Esophagus squamous epithelium (tissue), 5 donors: ENCODE measurements at regions not wholly inside any gene's neighbourhood (a gene's known extent, or its start where the extent isn't known, plus 50 kb on each side); places are given as distances from the start of the nearest gene placed in this dataset.

Experiments used
- DNase-seq: peaks from one replicate; lab custom pipeline; 2025; lab: John Stamatoyannopoulos, UW
- H3K27ac ChIP-seq, 4 donors: fragments of 200-600 bp; sonication (generic); one replicate each; pipeline ENCODE4 v1.5.1; 2016 to 2019; ENCODE audit warnings: mild to moderate bottlenecking in 1 of 4
- H3K27me3 ChIP-seq, 4 donors: fragments of 200-600 bp; sonication (generic); 1 replicate in 3 of 4; 2 replicates in 1 of 4; pipeline versions ENCODE4 v1.5.1 to v1.6.0; 2017 to 2021; ENCODE audit warnings: antibody characterized with exemption in 1 of 4
- H3K36me3 ChIP-seq, 3 donors: fragments of 200-600 bp; sonication (generic); one replicate each; pipeline ENCODE4 v1.5.1; 2016 to 2019
- H3K4me1 ChIP-seq, 3 donors: fragments of 200-600 bp; sonication (generic); one replicate each; pipeline ENCODE4 v1.5.1; 2017 to 2019
- H3K4me3 ChIP-seq, 4 donors: fragments of 200-600 bp; sonication (generic); 1 replicate in 3 of 4; 2 replicates in 1 of 4; pipeline ENCODE4 v1.5.1; 2016 to 2019; ENCODE audit warnings: mild to moderate bottlenecking in 2 of 4, moderate library complexity in 1 of 4
- H3K9me3 ChIP-seq, 3 donors: fragments of 200-600 bp; sonication (generic); one replicate each; pipeline ENCODE4 v1.5.1; 2016 to 2019
- POLR2A ChIP-seq, 4 donors: fragments of 450-650 bp; IDR thresholded peaks; one replicate each; pipeline ENCODE4 v1.6.1; 2017; ENCODE audit warnings: antibody characterized with exemption in 4 of 4, mild to moderate bottlenecking in 4 of 4, moderate library complexity in 3 of 4
- WGBS, 2 donors: methylation state at CpG; one replicate each; pipeline ENCODE4 v1.1.5; 2018; 5-methylcytosine and 5-hydroxymethylcytosine counted together
- intact Hi-C: fragments of 100-400 bp; cut with DNase I; formaldehyde crosslinking; loops from one replicate; pipeline ENCODE4 v1.15.0; 2022
- TF ChIP-seq, protein P1 (sequence below), 6 experiments: fragments of 450-650 bp in 4 of 6; fragments of 200-600 bp in 2 of 6; sonication (generic) in 2 of 6; IDR thresholded peaks; one replicate each; pipeline ENCODE4 v1.5.1; 2016 to 2019; ENCODE audit warnings: antibody characterized with exemption in 6 of 6, mild to moderate bottlenecking in 4 of 6, moderate library complexity in 4 of 6
- donor health status: DM: yes; HTN: yes; CAD: no.

DNA sequence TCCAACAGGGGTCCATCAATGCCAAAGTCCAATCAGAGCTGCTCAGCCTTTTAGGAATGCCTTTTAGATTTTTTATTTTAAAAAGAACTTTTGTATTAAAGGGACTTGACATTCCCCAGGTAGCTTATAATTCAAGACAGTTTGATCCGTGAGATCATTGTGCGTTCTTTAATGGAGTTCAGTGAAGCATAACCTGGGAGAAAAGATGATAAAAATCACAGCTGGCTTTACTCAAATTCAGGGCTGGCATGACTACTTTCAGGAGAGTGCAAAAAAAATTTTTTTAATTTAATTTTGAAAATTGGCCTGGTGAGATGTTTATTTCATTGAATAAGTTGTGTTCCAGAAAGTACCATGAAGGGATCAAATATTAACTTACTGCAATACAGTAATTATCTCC lies 118.2 kb downstream of the VCX2 start:
- H3K36me3 ChIP-seq: no peaks in the 10 kb centered on the region
- no peaks in the 10 kb centered on the region for H3K27me3 ChIP-seq
- no peak for DNase-seq
- WGBS, 2 donors: 38 to 71% methylated on average over 1 to 2 of the region's 2 CpGs
- no peak for TF ChIP-seq POLR2A (IDR thresholded peaks at IDR 0.05)
- TF ChIP-seq, protein P1, sequence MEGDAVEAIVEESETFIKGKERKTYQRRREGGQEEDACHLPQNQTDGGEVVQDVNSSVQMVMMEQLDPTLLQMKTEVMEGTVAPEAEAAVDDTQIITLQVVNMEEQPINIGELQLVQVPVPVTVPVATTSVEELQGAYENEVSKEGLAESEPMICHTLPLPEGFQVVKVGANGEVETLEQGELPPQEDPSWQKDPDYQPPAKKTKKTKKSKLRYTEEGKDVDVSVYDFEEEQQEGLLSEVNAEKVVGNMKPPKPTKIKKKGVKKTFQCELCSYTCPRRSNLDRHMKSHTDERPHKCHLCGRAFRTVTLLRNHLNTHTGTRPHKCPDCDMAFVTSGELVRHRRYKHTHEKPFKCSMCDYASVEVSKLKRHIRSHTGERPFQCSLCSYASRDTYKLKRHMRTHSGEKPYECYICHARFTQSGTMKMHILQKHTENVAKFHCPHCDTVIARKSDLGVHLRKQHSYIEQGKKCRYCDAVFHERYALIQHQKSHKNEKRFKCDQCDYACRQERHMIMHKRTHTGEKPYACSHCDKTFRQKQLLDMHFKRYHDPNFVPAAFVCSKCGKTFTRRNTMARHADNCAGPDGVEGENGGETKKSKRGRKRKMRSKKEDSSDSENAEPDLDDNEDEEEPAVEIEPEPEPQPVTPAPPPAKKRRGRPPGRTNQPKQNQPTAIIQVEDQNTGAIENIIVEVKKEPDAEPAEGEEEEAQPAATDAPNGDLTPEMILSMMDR (IDR thresholded peaks at IDR 0.05): no peak
- H3K4me1 ChIP-seq: no peaks in the 10 kb centered on the region
- no peak overlapping the region for H3K4me3 ChIP-seq
- H3K9me3 ChIP-seq: no peaks in the 10 kb centered on the region
- H3K27ac ChIP-seq: no peak overlapping the region
- intact Hi-C loops: no loop called here

DNA sequence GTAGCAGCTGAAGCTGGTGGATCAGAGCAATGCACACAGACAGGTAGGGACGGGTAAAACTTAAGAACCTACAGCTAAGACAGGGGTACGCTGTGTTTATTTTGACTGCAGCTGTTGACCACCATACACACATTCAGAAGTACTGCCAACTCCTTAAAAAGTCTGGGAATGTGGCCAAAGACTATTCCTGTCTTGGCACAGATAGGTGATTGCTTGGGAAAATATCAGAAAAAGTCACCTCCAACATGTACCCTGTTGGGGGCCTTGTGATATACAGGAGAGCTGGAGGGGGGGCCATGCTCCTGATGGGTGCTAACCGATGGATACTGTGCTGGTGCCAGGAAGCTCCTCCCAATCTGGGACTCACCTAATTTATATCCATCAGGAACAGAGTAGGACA lies 121.2 kb downstream of the VCX2 start:
- H3K27ac ChIP-seq: no peak overlapping the region
- H3K4me3 ChIP-seq: no peak overlapping the region
- no peak for TF ChIP-seq POLR2A (IDR thresholded peaks at IDR 0.05)
- TF ChIP-seq, protein P1 (IDR thresholded peaks at IDR 0.05): no peak
- no peaks in the 10 kb centered on the region for H3K4me1 ChIP-seq
- no peaks in the 10 kb centered on the region for H3K36me3 ChIP-seq
- no peaks in the 10 kb centered on the region for H3K27me3 ChIP-seq
- intact Hi-C loops: no loop called here
- H3K9me3 ChIP-seq: no peaks in the 10 kb centered on the region
- DNase-seq: no peak
- 29 to 46% methylated on average over 3 of the region's 3 CpGs for WGBS, 2 donors

DNA sequence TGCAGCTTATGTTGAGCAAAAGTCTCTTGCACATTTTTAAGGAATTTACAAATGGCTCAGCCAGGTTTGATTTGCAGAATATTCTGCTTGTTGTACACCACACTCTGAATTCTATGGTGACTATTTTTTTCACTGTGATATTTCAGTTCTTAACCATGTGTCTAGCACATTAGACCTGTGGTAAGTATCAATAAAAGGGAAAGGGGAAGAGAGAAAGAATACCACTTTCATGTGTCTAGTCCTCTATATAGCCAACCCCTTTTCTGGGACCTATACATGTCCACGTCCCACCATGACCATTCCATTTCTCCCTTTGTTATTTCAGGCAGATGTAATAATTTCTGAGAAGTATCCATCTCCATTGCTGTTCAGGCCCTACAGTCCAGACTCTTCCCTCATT lies 121.3 kb upstream of the PNPLA4 start:
- no peak overlapping the region for H3K27ac ChIP-seq
- 53 to 100% methylated on average over 1 of the region's 1 CpG for WGBS, 2 donors
- H3K27me3 ChIP-seq: no peaks in the 10 kb centered on the region
- intact Hi-C loops: no loop called here
- no peaks in the 10 kb centered on the region for H3K4me1 ChIP-seq
- H3K36me3 ChIP-seq: no peaks in the 10 kb centered on the region
- TF ChIP-seq POLR2A (IDR thresholded peaks at IDR 0.05): no peak
- TF ChIP-seq, protein P1 (IDR thresholded peaks at IDR 0.05): no peak
- H3K4me3 ChIP-seq: no peak overlapping the region
- no peaks in the 10 kb centered on the region for H3K9me3 ChIP-seq
- DNase-seq: no peak

DNA sequence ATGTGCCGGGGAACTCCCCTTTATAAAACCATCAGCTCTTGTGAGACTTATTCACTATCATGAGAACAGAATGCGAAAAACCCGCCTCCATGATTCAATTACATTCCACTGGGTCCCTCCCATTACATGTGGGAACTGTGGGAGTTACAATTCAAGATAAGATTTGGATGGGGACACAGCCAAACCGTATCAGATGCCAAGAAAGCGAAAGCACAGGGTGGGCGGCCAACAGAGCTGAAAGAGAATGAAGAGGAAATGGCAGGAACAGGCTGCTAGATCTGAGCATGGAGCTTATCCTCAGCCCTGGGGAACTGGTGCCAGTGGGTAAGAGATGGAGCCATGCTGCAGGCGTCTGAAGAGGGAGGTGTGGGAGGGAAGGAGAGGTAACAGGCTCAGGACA lies 117.7 kb upstream of the PNPLA4 start:
- WGBS, 2 donors: 61 to 62% methylated on average over 6 to 7 of the region's 7 CpGs

DNA sequence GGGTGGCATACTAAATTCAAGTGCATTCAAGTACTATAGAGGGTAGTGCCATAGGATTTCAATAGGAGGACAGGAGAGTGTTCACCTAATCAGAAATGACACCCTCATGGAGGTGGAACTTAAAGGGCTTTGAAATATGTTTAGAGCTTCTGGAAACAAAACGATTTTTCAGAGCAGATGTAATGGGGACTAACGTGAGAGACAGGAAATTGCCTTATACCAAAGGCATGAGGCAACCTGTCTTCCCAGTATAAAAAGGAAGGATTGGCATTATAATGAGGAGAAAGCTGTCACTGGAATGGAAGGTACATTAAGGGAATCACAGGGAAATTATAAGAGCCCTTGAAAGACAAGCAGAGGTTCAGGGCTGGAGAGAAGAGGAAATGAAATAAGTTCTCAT lies 116.3 kb upstream of the PNPLA4 start:
- Histone ChIP-seq H3K36me3 (no peaks in the 10 kb centered on the region), H3K4me1 (no peaks in the 10 kb centered on the region), H3K27ac (no peak overlapping the region), H3K27me3 (no peaks in the 10 kb centered on the region), H3K9me3 (no peaks in the 10 kb centered on the region), H3K4me3 (no peak overlapping the region)
- intact Hi-C loops: no loop called here
- WGBS, 2 donors: 24 to 38% methylated on average over 2 of the region's 2 CpGs
- DNase-seq: no peak
- TF ChIP-seq, protein P1 (IDR thresholded peaks at IDR 0.05): no peak
- TF ChIP-seq POLR2A (IDR thresholded peaks at IDR 0.05): no peak

More for the DNA sequence above, 117.7 kb upstream of the PNPLA4 start:
- no peak for TF ChIP-seq POLR2A (IDR thresholded peaks at IDR 0.05)
- TF ChIP-seq, protein P1 (IDR thresholded peaks at IDR 0.05): no peak
- Histone ChIP-seq H3K27me3 (no peaks in the 10 kb centered on the region), H3K4me3 (no peak overlapping the region), H3K27ac (no peak overlapping the region), H3K4me1 (no peaks in the 10 kb centered on the region), H3K9me3 (no peaks in the 10 kb centered on the region), H3K36me3 (no peaks in the 10 kb centered on the region)
- DNase-seq: no peak
- intact Hi-C loops: no loop called here
